ENCODE measurements at regions not wholly inside any gene's neighbourhood (a gene's known extent, or its start where the extent isn't known, plus 50 kb on each side); places are given as distances from the start of the nearest gene placed in this dataset.
"Not testable (repeated sequence)": the region's sequence is repeated elsewhere in the genome, so short reads cannot be mapped to it uniquely, and the experiment has no call there.

- H3K27me3 Mint-ChIP-seq (ENCODE audit: low read depth): peaks cover 10% of the 10 kb centered on the region
- no peak for ATAC-seq
- DNase-seq: no peak
- no peaks in the 10 kb centered on the region for H3K36me3 Mint-ChIP-seq (ENCODE audit: insufficient read depth)
- no peak overlapping the region for H3K4me3 Mint-ChIP-seq
- H3K9me3 Mint-ChIP-seq: no peaks in the 10 kb centered on the region
- H3K4me1 Mint-ChIP-seq (ENCODE audit: low read depth): peaks cover 15% of the 10 kb centered on the region
These were observed 80.6 kb upstream of the FOXB1 start for GRCh38 chr15:59923508-59923907.

- peaks cover 11% of the 10 kb centered on the region for H3K27me3 Mint-ChIP-seq (ENCODE audit: low read depth)
- DNase-seq (peak; percentile 24), ATAC-seq (peak; percentile 89 to 90)
- no peaks in the 10 kb centered on the region for H3K9me3 Mint-ChIP-seq
- no peaks in the 10 kb centered on the region for H3K36me3 Mint-ChIP-seq (ENCODE audit: insufficient read depth)
- H3K4me3 Mint-ChIP-seq: peak overlapping the region; percentile 62
- peaks cover 24% of the 10 kb centered on the region for H3K4me1 Mint-ChIP-seq (ENCODE audit: low read depth)
These were observed 84.8 kb upstream of the FOXB1 start for GRCh38 chr15:59918994-59919951.

GRCh38 chr15:59917504-59918157 lies 86.5 kb upstream of the FOXB1 start:
- H3K4me3 Mint-ChIP-seq: no peak overlapping the region
- peak; percentile 63 for DNase-seq
- H3K9me3 Mint-ChIP-seq: no peaks in the 10 kb centered on the region
- peaks cover 12% of the 10 kb centered on the region for H3K27me3 Mint-ChIP-seq (ENCODE audit: low read depth)
- H3K36me3 Mint-ChIP-seq (ENCODE audit: insufficient read depth): no peaks in the 10 kb centered on the region
- ATAC-seq: peak; percentile 40 to 50
- H3K4me1 Mint-ChIP-seq (ENCODE audit: low read depth): peaks cover 24% of the 10 kb centered on the region

GRCh38 chr15:59906046-59906445 lies 98.1 kb upstream of the FOXB1 start:
- no peaks in the 10 kb centered on the region for H3K36me3 Mint-ChIP-seq (ENCODE audit: insufficient read depth)
- H3K27me3 Mint-ChIP-seq (ENCODE audit: low read depth): peaks cover 29% of the 10 kb centered on the region
- no peak for ATAC-seq
- H3K4me3 Mint-ChIP-seq: no peak overlapping the region
- no peak for DNase-seq
- no peaks in the 10 kb centered on the region for H3K4me1 Mint-ChIP-seq (ENCODE audit: low read depth)
- H3K9me3 Mint-ChIP-seq: no peaks in the 10 kb centered on the region

GRCh38 chr15:59905176-59905575 lies 98.9 kb upstream of the FOXB1 start:
- no peak for DNase-seq
- Mint-ChIP-seq H3K27me3 (ENCODE audit: low read depth) (peaks cover 28% of the 10 kb centered on the region), H3K9me3 (no peaks in the 10 kb centered on the region), H3K4me3 (no peak overlapping the region), H3K4me1 (ENCODE audit: low read depth) (no peaks in the 10 kb centered on the region), H3K36me3 (ENCODE audit: insufficient read depth) (no peaks in the 10 kb centered on the region)
- no peak for ATAC-seq

- no peak for DNase-seq
- Mint-ChIP-seq H3K9me3 (no peaks in the 10 kb centered on the region), H3K36me3 (ENCODE audit: insufficient read depth) (no peaks in the 10 kb centered on the region), H3K4me3 (no peak overlapping the region), H3K4me1 (ENCODE audit: low read depth) (no peaks in the 10 kb centered on the region), H3K27me3 (ENCODE audit: low read depth) (peaks cover 28% of the 10 kb centered on the region)
- no peak for ATAC-seq
These were observed 99.5 kb upstream of the FOXB1 start for GRCh38 chr15:59904450-59905135.

GRCh38 chr15:59896663-59897074 lies 107.4 kb upstream of the FOXB1 start:
- Mint-ChIP-seq H3K4me1 (ENCODE audit: low read depth) (no peaks in the 10 kb centered on the region), H3K9me3 (no peaks in the 10 kb centered on the region), H3K27me3 (ENCODE audit: low read depth) (peaks cover 7% of the 10 kb centered on the region), H3K36me3 (ENCODE audit: insufficient read depth) (no peaks in the 10 kb centered on the region), H3K4me3 (no peak overlapping the region)
- DNase-seq (no peak), ATAC-seq (no peak)

- H3K9me3 Mint-ChIP-seq: no peaks in the 10 kb centered on the region
- peaks cover 5% of the 10 kb centered on the region for H3K27me3 Mint-ChIP-seq (ENCODE audit: low read depth)
These were observed 109.3 kb upstream of the FOXB1 start for GRCh38 chr15:59894835-59895234.

GRCh38 chr15:59892985-59893384 lies 111.1 kb upstream of the FOXB1 start:
- Mint-ChIP-seq H3K4me1 (ENCODE audit: low read depth) (no peaks in the 10 kb centered on the region), H3K36me3 (ENCODE audit: insufficient read depth) (no peaks in the 10 kb centered on the region), H3K27me3 (ENCODE audit: low read depth) (peaks cover 5% of the 10 kb centered on the region), H3K4me3 (no peak overlapping the region), H3K9me3 (no peaks in the 10 kb centered on the region)
- DNase-seq (no peak), ATAC-seq (no peak)

More at GRCh38 chr15:59894835-59895234, 109.3 kb upstream of the FOXB1 start:
- H3K4me3 Mint-ChIP-seq: no peak overlapping the region
- H3K36me3 Mint-ChIP-seq (ENCODE audit: insufficient read depth): no peaks in the 10 kb centered on the region
- DNase-seq (no peak), ATAC-seq (no peak)
- H3K4me1 Mint-ChIP-seq (ENCODE audit: low read depth): no peaks in the 10 kb centered on the region

GRCh38 chr15:59887870-59888269 lies 116.2 kb upstream of the FOXB1 start:
- H3K27me3 Mint-ChIP-seq (ENCODE audit: low read depth): peaks cover 18% of the 10 kb centered on the region
- H3K4me3 Mint-ChIP-seq; H3K9me3 Mint-ChIP-seq; ATAC-seq; H3K4me1 Mint-ChIP-seq (ENCODE audit: low read depth); DNase-seq; H3K36me3 Mint-ChIP-seq (ENCODE audit: insufficient read depth): not testable (repeated sequence)

- peaks cover 3% of the 10 kb centered on the region for H3K4me1 Mint-ChIP-seq (ENCODE audit: low read depth)
- H3K27me3 Mint-ChIP-seq (ENCODE audit: low read depth): peaks cover 15% of the 10 kb centered on the region
- no peaks in the 10 kb centered on the region for H3K36me3 Mint-ChIP-seq (ENCODE audit: insufficient read depth)
- no peak overlapping the region for H3K4me3 Mint-ChIP-seq
- DNase-seq (no peak), ATAC-seq (no peak)
- no peaks in the 10 kb centered on the region for H3K9me3 Mint-ChIP-seq
These were observed 116.9 kb upstream of the FOXB1 start for GRCh38 chr15:59887211-59887610.

- Mint-ChIP-seq H3K27me3 (ENCODE audit: low read depth) (peaks cover 21% of the 10 kb centered on the region), H3K9me3 (no peaks in the 10 kb centered on the region), H3K4me1 (ENCODE audit: low read depth) (peaks cover 3% of the 10 kb centered on the region), H3K36me3 (ENCODE audit: insufficient read depth) (no peaks in the 10 kb centered on the region), H3K4me3 (no peak overlapping the region)
- ATAC-seq (no peak), DNase-seq (no peak)
These were observed 117.7 kb upstream of the FOXB1 start for GRCh38 chr15:59886441-59886840.

- Mint-ChIP-seq H3K9me3 (no peaks in the 10 kb centered on the region), H3K4me1 (ENCODE audit: low read depth) (peaks cover 3% of the 10 kb centered on the region), H3K36me3 (ENCODE audit: insufficient read depth) (no peaks in the 10 kb centered on the region), H3K27me3 (ENCODE audit: low read depth) (peaks cover 19% of the 10 kb centered on the region), H3K4me3 (no peak overlapping the region)
- DNase-seq: no peak
- ATAC-seq: no peak
These were observed 118.3 kb upstream of the FOXB1 start for GRCh38 chr15:59885832-59886231.

- H3K27me3 Mint-ChIP-seq (ENCODE audit: low read depth): peaks cover 19% of the 10 kb centered on the region
- H3K36me3 Mint-ChIP-seq (ENCODE audit: insufficient read depth): no peaks in the 10 kb centered on the region
- DNase-seq (no peak), ATAC-seq (no peak)
- no peaks in the 10 kb centered on the region for H3K9me3 Mint-ChIP-seq
- H3K4me1 Mint-ChIP-seq (ENCODE audit: low read depth): no peaks in the 10 kb centered on the region
- no peak overlapping the region for H3K4me3 Mint-ChIP-seq
These were observed 124.4 kb upstream of the FOXB1 start for GRCh38 chr15:59879506-59880265.
